ENCODE measurements at regions not wholly inside any gene's neighbourhood (a gene's known extent, or its start where the extent isn't known, plus 50 kb on each side); places are given as distances from the start of the nearest gene placed in this dataset.

- H3K9me3 ChIP-seq: no peaks in the 10 kb centered on the region
- no peaks in the 10 kb centered on the region for H3K36me3 ChIP-seq (ENCODE audit: control insufficient read depth in 2 of 2, extremely low read depth in 1 of 2, insufficient read depth in 1 of 2, low read length in 1 of 2)
- peaks cover 0 to 19% of the 10 kb centered on the region in 2 experiments for H3K27me3 ChIP-seq (replicated peaks in 1 of 2; ENCODE audit: control insufficient read depth in 2 of 2, extremely low read depth in 1 of 2, insufficient read depth in 2 of 2, low read length in 1 of 2)
- WGBS (ENCODE audit: insufficient coverage): no CpG with 5 or more reads among the region's 1 CpG
- H3K4me1 ChIP-seq (ENCODE audit: control insufficient read depth in 1 of 2, extremely low read depth in 1 of 2, insufficient read depth in 2 of 2, low read length in 2 of 2): no peaks in the 10 kb centered on the region
- no peaks in the 10 kb centered on the region for H3K4me1 Mint-ChIP-seq
- H3K36me3 Mint-ChIP-seq: no peaks in the 10 kb centered on the region
- no peak overlapping the region for H3K4me3 ChIP-seq (ENCODE audit: control insufficient read depth in 1 of 2, extremely low read depth in 1 of 2, low read length in 1 of 2)
- DNase-seq (no peak), ATAC-seq (replicated peaks in 1 of 4) (no peak)
- ChIA-PET POLR2A (no interaction called here), CTCF (no interaction called here)
- no peaks in the 10 kb centered on the region for H3K9me3 Mint-ChIP-seq
- H3K27me3 Mint-ChIP-seq: peaks cover 2 to 23% of the 10 kb centered on the region in 2 donors
- H3K27ac Mint-ChIP-seq: no peak overlapping the region
- no peak overlapping the region for H3K27ac ChIP-seq (ENCODE audit: low read length)
- no peak overlapping the region for H3K4me3 Mint-ChIP-seq
Observed at GRCh38 chr2:196510246-196510645, 129.3 kb upstream of the CCDC150 start.

GRCh38 chr2:196511258-196512168, 128.0 kb upstream of the CCDC150 start:
- no peaks in the 10 kb centered on the region for H3K9me3 Mint-ChIP-seq
- no CpG with 5 or more reads among the region's 3 CpGs for WGBS (ENCODE audit: insufficient coverage)
- no peaks in the 10 kb centered on the region for H3K4me1 Mint-ChIP-seq
- H3K36me3 Mint-ChIP-seq: no peaks in the 10 kb centered on the region
- no peak for DNase-seq
- no peak overlapping the region for H3K27ac Mint-ChIP-seq
- peaks cover 1 to 22% of the 10 kb centered on the region in 2 donors for H3K27me3 Mint-ChIP-seq
- ATAC-seq (replicated peaks in 1 of 4): no peak
- POLR2A ChIA-PET: interaction anchor here (0.7 to 0.9 kb wide), 2 partner anchors 62 to 572 kb away, joined by 3 to 4 read pairs; no protein-coding TSS in a partner anchor
- Histone ChIP-seq H3K27me3 (replicated peaks in 1 of 2; ENCODE audit: control insufficient read depth in 2 of 2, extremely low read depth in 1 of 2, insufficient read depth in 2 of 2, low read length in 1 of 2) (peaks cover 0 to 20% of the 10 kb centered on the region in 2 experiments), H3K27ac (ENCODE audit: low read length) (no peak overlapping the region), H3K4me1 (ENCODE audit: control insufficient read depth in 1 of 2, extremely low read depth in 1 of 2, insufficient read depth in 2 of 2, low read length in 2 of 2) (no peaks in the 10 kb centered on the region), H3K36me3 (ENCODE audit: control insufficient read depth in 2 of 2, extremely low read depth in 1 of 2, insufficient read depth in 1 of 2, low read length in 1 of 2) (no peaks in the 10 kb centered on the region), H3K4me3 (ENCODE audit: control insufficient read depth in 1 of 2, extremely low read depth in 1 of 2, low read length in 1 of 2) (no peak overlapping the region), H3K9me3 (no peaks in the 10 kb centered on the region)
- CTCF ChIA-PET: no interaction called here
- H3K4me3 Mint-ChIP-seq: no peak overlapping the region

GRCh38 chr2:196513796-196514526, 125.6 kb upstream of the CCDC150 start:
- H3K27ac Mint-ChIP-seq: no peak overlapping the region

GRCh38 chr2:196514641-196515040, 124.9 kb upstream of the CCDC150 start:
- H3K36me3 ChIP-seq (ENCODE audit: control insufficient read depth in 2 of 2, extremely low read depth in 1 of 2, insufficient read depth in 1 of 2, low read length in 1 of 2): no peaks in the 10 kb centered on the region
- Mint-ChIP-seq H3K4me1 (no peaks in the 10 kb centered on the region), H3K4me3 (no peak overlapping the region), H3K9me3 (no peaks in the 10 kb centered on the region), H3K36me3 (no peaks in the 10 kb centered on the region), H3K27me3 (peaks cover 4 to 18% of the 10 kb centered on the region in 2 donors), H3K27ac (no peak overlapping the region)
- CTCF ChIA-PET: no interaction called here
- no peak overlapping the region for H3K4me3 ChIP-seq (ENCODE audit: control insufficient read depth in 1 of 2, extremely low read depth in 1 of 2, low read length in 1 of 2)
- POLR2A ChIA-PET: no interaction called here
- no peak for DNase-seq
- H3K4me1 ChIP-seq (ENCODE audit: control insufficient read depth in 1 of 2, extremely low read depth in 1 of 2, insufficient read depth in 2 of 2, low read length in 2 of 2): no peaks in the 10 kb centered on the region
- no peak for ATAC-seq (replicated peaks in 1 of 4)
- H3K27ac ChIP-seq (ENCODE audit: low read length): no peak overlapping the region
- H3K27me3 ChIP-seq (replicated peaks in 1 of 2; ENCODE audit: control insufficient read depth in 2 of 2, extremely low read depth in 1 of 2, insufficient read depth in 2 of 2, low read length in 1 of 2): peaks cover 0 to 20% of the 10 kb centered on the region in 2 experiments
- WGBS (ENCODE audit: insufficient coverage): 69% methylated on average over 4 of the region's 5 CpGs
- no peaks in the 10 kb centered on the region for H3K9me3 ChIP-seq

More at GRCh38 chr2:196513796-196514526, 125.6 kb upstream of the CCDC150 start:
- Mint-ChIP-seq H3K4me3 (no peak overlapping the region), H3K27me3 (peaks cover 4 to 18% of the 10 kb centered on the region in 2 donors), H3K36me3 (no peaks in the 10 kb centered on the region), H3K9me3 (no peaks in the 10 kb centered on the region), H3K4me1 (no peaks in the 10 kb centered on the region)
- WGBS (ENCODE audit: insufficient coverage): 72% methylated on average over 11 of the region's 11 CpGs
- ChIA-PET CTCF (no interaction called here), POLR2A (no interaction called here)
- Histone ChIP-seq H3K27me3 (replicated peaks in 1 of 2; ENCODE audit: control insufficient read depth in 2 of 2, extremely low read depth in 1 of 2, insufficient read depth in 2 of 2, low read length in 1 of 2) (peaks cover 0 to 20% of the 10 kb centered on the region in 2 experiments), H3K27ac (ENCODE audit: low read length) (no peak overlapping the region), H3K9me3 (no peaks in the 10 kb centered on the region), H3K36me3 (ENCODE audit: control insufficient read depth in 2 of 2, extremely low read depth in 1 of 2, insufficient read depth in 1 of 2, low read length in 1 of 2) (no peaks in the 10 kb centered on the region), H3K4me1 (ENCODE audit: control insufficient read depth in 1 of 2, extremely low read depth in 1 of 2, insufficient read depth in 2 of 2, low read length in 2 of 2) (no peaks in the 10 kb centered on the region), H3K4me3 (ENCODE audit: control insufficient read depth in 1 of 2, extremely low read depth in 1 of 2, low read length in 1 of 2) (no peak overlapping the region)
- DNase-seq: no peak
- ATAC-seq (replicated peaks in 1 of 4): no peak

- Histone ChIP-seq H3K36me3 (ENCODE audit: control insufficient read depth in 2 of 2, extremely low read depth in 1 of 2, insufficient read depth in 1 of 2, low read length in 1 of 2) (no peaks in the 10 kb centered on the region), H3K9me3 (no peaks in the 10 kb centered on the region), H3K27ac (ENCODE audit: low read length) (no peak overlapping the region), H3K4me3 (ENCODE audit: control insufficient read depth in 1 of 2, extremely low read depth in 1 of 2, low read length in 1 of 2) (no peak overlapping the region), H3K4me1 (ENCODE audit: control insufficient read depth in 1 of 2, extremely low read depth in 1 of 2, insufficient read depth in 2 of 2, low read length in 2 of 2) (no peaks in the 10 kb centered on the region), H3K27me3 (replicated peaks in 1 of 2; ENCODE audit: control insufficient read depth in 2 of 2, extremely low read depth in 1 of 2, insufficient read depth in 2 of 2, low read length in 1 of 2) (peaks cover 0 to 20% of the 10 kb centered on the region in 2 experiments)
- no peak for DNase-seq
- Mint-ChIP-seq H3K4me1 (no peaks in the 10 kb centered on the region), H3K9me3 (no peaks in the 10 kb centered on the region), H3K36me3 (no peaks in the 10 kb centered on the region), H3K27ac (no peak overlapping the region), H3K27me3 (peaks cover 4 to 15% of the 10 kb centered on the region in 2 donors), H3K4me3 (no peak overlapping the region)
- ChIA-PET CTCF (no interaction called here), POLR2A (no interaction called here)
- WGBS (ENCODE audit: insufficient coverage): 90% methylated on average over 11 of the region's 11 CpGs
- ATAC-seq (replicated peaks in 1 of 4): no peak
Observed at GRCh38 chr2:196515051-196515450, 124.5 kb upstream of the CCDC150 start.

- ChIA-PET CTCF (no interaction called here), POLR2A (no interaction called here)
Observed at GRCh38 chr2:196515608-196516007, 123.9 kb upstream of the CCDC150 start.

More at GRCh38 chr2:196515608-196516007, 123.9 kb upstream of the CCDC150 start:
- Histone ChIP-seq H3K36me3 (ENCODE audit: control insufficient read depth in 2 of 2, extremely low read depth in 1 of 2, insufficient read depth in 1 of 2, low read length in 1 of 2) (no peaks in the 10 kb centered on the region), H3K27me3 (replicated peaks in 1 of 2; ENCODE audit: control insufficient read depth in 2 of 2, extremely low read depth in 1 of 2, insufficient read depth in 2 of 2, low read length in 1 of 2) (peaks cover 0 to 20% of the 10 kb centered on the region in 2 experiments), H3K27ac (ENCODE audit: low read length) (no peak overlapping the region), H3K4me1 (ENCODE audit: control insufficient read depth in 1 of 2, extremely low read depth in 1 of 2, insufficient read depth in 2 of 2, low read length in 2 of 2) (no peaks in the 10 kb centered on the region), H3K9me3 (no peaks in the 10 kb centered on the region), H3K4me3 (ENCODE audit: control insufficient read depth in 1 of 2, extremely low read depth in 1 of 2, low read length in 1 of 2) (no peak overlapping the region)
- no peaks in the 10 kb centered on the region for H3K9me3 Mint-ChIP-seq
- no peaks in the 10 kb centered on the region for H3K4me1 Mint-ChIP-seq
- no peak for ATAC-seq (replicated peaks in 1 of 4)
- peaks cover 3 to 15% of the 10 kb centered on the region in 2 donors for H3K27me3 Mint-ChIP-seq
- H3K4me3 Mint-ChIP-seq: no peak overlapping the region
- no CpG with 5 or more reads among the region's 2 CpGs for WGBS (ENCODE audit: insufficient coverage)
- H3K27ac Mint-ChIP-seq: no peak overlapping the region
- no peaks in the 10 kb centered on the region for H3K36me3 Mint-ChIP-seq
- no peak for DNase-seq
